Gastroesophageal sphincter (tissue), 4 donors: ENCODE measurements at regions not wholly inside any gene's neighbourhood (a gene's known extent, or its start where the extent isn't known, plus 50 kb on each side); places are given as distances from the start of the nearest gene placed in this dataset.

Experiments
- ATAC-seq: fragments of 150-250 bp; one replicate; pipeline ENCODE4 v1.9.1; 2016; ENCODE audit warnings: mild to moderate bottlenecking, moderate library complexity
- H3K27ac ChIP-seq, 4 donors: fragments of 200-600 bp; sonication (generic) in 3 of 4; 1 replicate in 3 of 4; 2 replicates in 1 of 4; pipeline ENCODE4 v1.5.1; 2016 to 2019
- H3K27me3 ChIP-seq: fragments of 200-600 bp; sonication (generic); one replicate; pipeline ENCODE4 v1.5.1; 2019
- H3K36me3 ChIP-seq, 2 donors: fragments of 200-600 bp; sonication (generic); one replicate each; pipeline ENCODE4 v1.5.1; 2019; ENCODE audit warnings: control low read depth in 1 of 2
- H3K4me1 ChIP-seq, 3 donors: fragments of 200-600 bp; sonication (generic); 1 replicate in 2 of 3; 2 replicates in 1 of 3; pipeline ENCODE4 v1.5.1; 2016 to 2019; ENCODE audit warnings: control low read depth in 2 of 3
- H3K4me3 ChIP-seq, 2 donors: fragments of 200-600 bp; sonication (generic); one replicate each; pipeline ENCODE4 v1.5.1; 2019; ENCODE audit warnings: mild to moderate bottlenecking in 1 of 2, moderate library complexity in 1 of 2
- H3K9me3 ChIP-seq, 3 donors: fragments of 200-600 bp; sonication (generic); one replicate each; pipeline ENCODE4 v1.5.1; 2017 to 2019; ENCODE audit warnings: control low read depth in 2 of 3
- EP300 ChIP-seq: sonication (generic); formaldehyde crosslinking; IDR thresholded peaks from one replicate; pipeline ENCODE4 v1.6.1; 2017; ENCODE audit warnings: antibody characterized with exemption, mild to moderate bottlenecking
- POLR2A ChIP-seq, 2 donors: fragments of 450-650 bp; IDR thresholded peaks; one replicate each; pipeline ENCODE4 v1.6.1; 2017; ENCODE audit warnings: antibody characterized with exemption in 2 of 2, mild to moderate bottlenecking in 2 of 2, moderate library complexity in 1 of 2
- POLR2AphosphoS5 ChIP-seq: sonication (generic); formaldehyde crosslinking; IDR thresholded peaks from one replicate; pipeline ENCODE4 v1.6.1; 2017; ENCODE audit warnings: antibody characterized with exemption
- WGBS, 2 donors: methylation state at CpG; one replicate each; pipeline ENCODE4 v1.1.5; 2018; ENCODE audit warnings: low coverage in 1 of 2; 5-methylcytosine and 5-hydroxymethylcytosine counted together
- TF ChIP-seq, protein P1 (sequence below), 4 experiments: fragments of 200-600 bp in 2 of 4; fragments of 450-650 bp in 2 of 4; sonication (generic) in 1 of 4; IDR thresholded peaks; one replicate each; pipeline ENCODE4 v1.5.1; 2017 to 2019; ENCODE audit warnings: antibody characterized with exemption in 4 of 4, mild to moderate bottlenecking in 2 of 4, moderate library complexity in 2 of 4

DNA sequence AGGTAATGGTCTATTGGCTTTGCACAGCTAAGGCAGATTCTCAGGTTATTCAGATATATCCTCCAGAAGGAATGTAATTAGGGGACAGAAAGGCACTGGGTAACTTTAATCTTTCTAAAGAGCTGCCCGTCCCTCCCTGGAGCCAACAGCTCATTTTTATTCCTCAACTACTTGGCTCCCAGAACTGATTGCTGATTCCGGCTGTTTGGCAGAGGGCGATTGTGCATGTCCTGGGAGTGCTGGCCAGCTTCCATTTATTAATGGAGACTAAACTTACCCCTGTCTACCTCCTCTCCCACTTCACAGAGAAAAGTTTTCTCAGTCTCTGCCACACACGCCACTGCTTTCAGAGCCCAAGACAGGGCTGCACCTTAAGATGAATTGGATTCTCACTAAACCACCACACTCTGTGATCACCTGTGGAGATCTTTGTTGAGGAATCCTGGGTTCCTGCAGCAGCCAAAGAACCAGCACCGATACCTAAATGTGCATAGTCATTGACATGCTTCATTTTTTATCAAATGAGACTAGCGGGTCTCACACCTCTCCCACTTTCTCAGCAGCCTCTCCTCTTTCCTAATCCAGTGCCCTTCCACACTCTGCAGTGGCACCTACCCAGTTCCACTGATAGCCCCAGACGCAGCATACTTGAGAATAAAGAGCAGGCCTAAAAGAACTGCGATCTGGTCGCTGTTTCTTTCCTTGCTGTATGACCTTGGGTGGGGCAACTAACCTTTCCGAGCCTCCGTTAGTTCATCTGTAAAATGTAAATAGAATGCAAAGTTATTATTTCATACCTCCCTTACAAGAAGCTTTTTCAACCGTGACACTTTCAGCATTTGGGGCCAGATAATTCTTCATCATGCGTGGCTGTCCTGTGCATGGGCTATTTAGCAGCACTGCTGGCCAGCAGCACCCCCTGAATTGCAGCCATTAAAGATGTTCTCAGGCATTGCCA lies 648.7 kb downstream of the UQCRFS1 start:
- no peaks in the 10 kb centered on the region for H3K9me3 ChIP-seq
- WGBS, 2 donors, result 62 to 65% methylated on average over 10 to 13 of the region's 13 CpGs

GRCh38 chr19:28560786-28561185 lies 652.2 kb downstream of the UQCRFS1 start:
- WGBS, 2 donors, result 64 to 66% methylated on average over 4 of the region's 4 CpGs
- ATAC-seq, result no peak
- H3K4me1 ChIP-seq, result no peaks in the 10 kb centered on the region
- no peak overlapping the region for H3K27ac ChIP-seq
- H3K36me3 ChIP-seq, result no peaks in the 10 kb centered on the region
- TF ChIP-seq POLR2AphosphoS5 (no peak), EP300 (no peak), POLR2A (IDR thresholded peaks at IDR 0.05) (no peak)
- TF ChIP-seq, protein P1, sequence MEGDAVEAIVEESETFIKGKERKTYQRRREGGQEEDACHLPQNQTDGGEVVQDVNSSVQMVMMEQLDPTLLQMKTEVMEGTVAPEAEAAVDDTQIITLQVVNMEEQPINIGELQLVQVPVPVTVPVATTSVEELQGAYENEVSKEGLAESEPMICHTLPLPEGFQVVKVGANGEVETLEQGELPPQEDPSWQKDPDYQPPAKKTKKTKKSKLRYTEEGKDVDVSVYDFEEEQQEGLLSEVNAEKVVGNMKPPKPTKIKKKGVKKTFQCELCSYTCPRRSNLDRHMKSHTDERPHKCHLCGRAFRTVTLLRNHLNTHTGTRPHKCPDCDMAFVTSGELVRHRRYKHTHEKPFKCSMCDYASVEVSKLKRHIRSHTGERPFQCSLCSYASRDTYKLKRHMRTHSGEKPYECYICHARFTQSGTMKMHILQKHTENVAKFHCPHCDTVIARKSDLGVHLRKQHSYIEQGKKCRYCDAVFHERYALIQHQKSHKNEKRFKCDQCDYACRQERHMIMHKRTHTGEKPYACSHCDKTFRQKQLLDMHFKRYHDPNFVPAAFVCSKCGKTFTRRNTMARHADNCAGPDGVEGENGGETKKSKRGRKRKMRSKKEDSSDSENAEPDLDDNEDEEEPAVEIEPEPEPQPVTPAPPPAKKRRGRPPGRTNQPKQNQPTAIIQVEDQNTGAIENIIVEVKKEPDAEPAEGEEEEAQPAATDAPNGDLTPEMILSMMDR (IDR thresholded peaks at IDR 0.05), result no peak
- H3K27me3 ChIP-seq, result peaks cover 10% of the 10 kb centered on the region
- no peaks in the 10 kb centered on the region for H3K9me3 ChIP-seq
- H3K4me3 ChIP-seq, result no peak overlapping the region

More for the DNA sequence above, 648.7 kb downstream of the UQCRFS1 start:
- H3K27ac ChIP-seq, result no peak overlapping the region
- peaks cover 13% of the 10 kb centered on the region for H3K27me3 ChIP-seq
- no peak overlapping the region for H3K4me3 ChIP-seq
- no peak for ATAC-seq
- no peaks in the 10 kb centered on the region for H3K36me3 ChIP-seq
- no peaks in the 10 kb centered on the region for H3K4me1 ChIP-seq
- TF ChIP-seq, protein P1 (IDR thresholded peaks at IDR 0.05), result no peak
- TF ChIP-seq POLR2AphosphoS5 (no peak), POLR2A (IDR thresholded peaks at IDR 0.05) (no peak)

DNA sequence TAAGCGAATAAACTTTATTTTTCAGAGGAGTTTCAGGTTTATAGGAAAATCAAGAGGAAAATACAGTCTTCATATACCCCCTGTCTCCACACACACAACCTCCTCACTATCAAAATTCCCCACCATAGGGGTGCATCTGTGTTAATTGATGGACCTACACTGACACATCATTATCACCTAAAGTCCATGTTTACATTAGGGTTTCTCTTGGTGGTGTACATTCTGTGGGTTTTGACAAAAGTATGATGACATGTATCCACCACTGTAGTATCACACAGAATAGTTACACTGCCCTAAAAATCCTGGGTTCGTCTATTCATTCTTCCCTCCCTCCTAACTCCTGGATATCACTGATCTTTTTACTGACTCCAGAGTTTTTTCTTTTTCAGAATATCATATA lies 654.2 kb downstream of the UQCRFS1 start:
- peaks cover 10% of the 10 kb centered on the region for H3K27me3 ChIP-seq
- no peaks in the 10 kb centered on the region for H3K4me1 ChIP-seq
- H3K4me3 ChIP-seq, result no peak overlapping the region
- no peak for ATAC-seq
- H3K36me3 ChIP-seq, result no peaks in the 10 kb centered on the region
- TF ChIP-seq POLR2A (IDR thresholded peaks at IDR 0.05) (no peak), POLR2AphosphoS5 (no peak), EP300 (no peak)
- TF ChIP-seq, protein P1 (IDR thresholded peaks at IDR 0.05), result no peak
- 48 to 66% methylated on average over 2 of the region's 2 CpGs for WGBS, 2 donors
- H3K27ac ChIP-seq, result no peak overlapping the region
- H3K9me3 ChIP-seq, result no peaks in the 10 kb centered on the region

- TF ChIP-seq POLR2AphosphoS5 (no peak), POLR2A (IDR thresholded peaks at IDR 0.05) (no peak), EP300 (no peak)
- TF ChIP-seq, protein P1 (IDR thresholded peaks at IDR 0.05), result no peak
Observed at GRCh38 chr19:28556371-28556770, 656.6 kb downstream of the UQCRFS1 start.

DNA sequence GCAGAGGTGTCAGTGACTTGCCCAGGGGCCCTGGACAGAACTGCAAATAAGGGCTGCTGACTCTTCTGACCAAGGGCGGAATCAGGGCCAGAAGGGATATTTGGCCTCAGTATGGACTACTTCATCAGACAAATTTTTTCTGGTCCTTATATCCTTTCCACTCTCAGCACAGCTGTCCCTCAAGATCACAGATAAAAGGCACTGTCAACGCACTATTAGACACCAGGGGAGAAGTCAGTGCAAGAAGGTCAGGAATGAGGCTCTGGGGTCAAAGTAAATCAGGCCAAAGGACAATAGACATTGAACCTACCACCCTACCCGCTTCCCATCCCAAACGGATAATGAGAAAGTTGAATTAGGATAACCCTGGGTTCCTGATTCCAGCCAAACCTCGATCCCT lies 657.6 kb downstream of the UQCRFS1 start:
- no peak for ATAC-seq
- no peak for TF ChIP-seq EP300
- TF ChIP-seq, protein P1 (IDR thresholded peaks at IDR 0.05), result no peak
- TF ChIP-seq POLR2AphosphoS5, result no peak
- TF ChIP-seq POLR2A (IDR thresholded peaks at IDR 0.05), result no peak
- 55 to 61% methylated on average over 3 to 4 of the region's 5 CpGs for WGBS, 2 donors
- Histone ChIP-seq H3K27ac (no peak overlapping the region), H3K4me1 (no peaks in the 10 kb centered on the region), H3K9me3 (no peaks in the 10 kb centered on the region), H3K4me3 (no peak overlapping the region), H3K36me3 (no peaks in the 10 kb centered on the region), H3K27me3 (no peaks in the 10 kb centered on the region)

More at GRCh38 chr19:28556371-28556770, 656.6 kb downstream of the UQCRFS1 start:
- Histone ChIP-seq H3K9me3 (no peaks in the 10 kb centered on the region), H3K36me3 (no peaks in the 10 kb centered on the region), H3K4me1 (no peaks in the 10 kb centered on the region), H3K27me3 (no peaks in the 10 kb centered on the region), H3K27ac (no peak overlapping the region), H3K4me3 (no peak overlapping the region)
- no peak for ATAC-seq
